ENCODE measurements at regions not wholly inside any gene's neighbourhood (a gene's known extent, or its start where the extent isn't known, plus 50 kb on each side); places are given as distances from the start of the nearest gene placed in this dataset.
"Not testable (repeated sequence)": the region's sequence is repeated elsewhere in the genome, so short reads cannot be mapped to it uniquely, and the experiment has no call there.

GRCh38 chr4:79659308-79659870, 251.4 kb upstream of the GK2 start:
- DNase-seq = not testable (repeated sequence)

DNA sequence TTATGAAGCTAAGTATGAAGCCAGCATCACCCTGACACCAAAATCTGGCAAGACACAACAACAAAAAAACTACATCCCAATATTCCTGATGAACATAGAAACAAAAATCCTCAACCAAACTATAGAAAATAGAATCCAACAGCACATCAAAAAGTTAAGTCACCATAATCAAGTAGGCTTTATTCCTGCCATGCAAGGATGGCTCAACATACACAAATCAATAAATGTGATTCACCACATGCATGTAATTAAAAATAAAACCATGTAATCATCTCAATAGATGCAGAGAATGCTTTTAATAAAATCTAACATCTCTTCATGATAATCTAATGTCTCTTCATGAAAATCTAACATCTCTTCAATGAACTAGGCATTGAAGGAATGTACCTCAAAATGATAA, 249.4 kb upstream of the GK2 start:
- no peak for DNase-seq

DNA sequence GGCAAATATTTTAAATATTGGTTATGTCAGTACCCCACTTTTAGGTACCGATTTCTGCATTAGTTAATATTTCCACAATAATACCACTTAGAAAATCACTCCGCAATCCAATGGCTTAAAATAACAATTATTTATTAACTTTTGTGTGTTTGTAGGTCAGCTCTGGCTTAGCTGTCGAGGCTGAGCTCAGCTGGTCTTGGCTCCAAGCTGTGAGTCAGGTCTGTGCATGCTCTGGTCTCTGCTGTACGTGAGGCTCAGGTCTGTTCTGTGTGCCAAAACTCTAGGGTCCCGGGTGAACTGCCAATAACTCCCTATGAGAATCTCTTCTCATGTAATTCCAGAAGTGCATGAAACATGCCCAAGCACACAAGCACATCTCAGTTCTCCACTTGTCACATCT, 245.8 kb upstream of the GK2 start:
- no peak for DNase-seq

GRCh38 chr4:79652738-79653137, 244.7 kb upstream of the GK2 start:
- DNase-seq = no peak

DNA sequence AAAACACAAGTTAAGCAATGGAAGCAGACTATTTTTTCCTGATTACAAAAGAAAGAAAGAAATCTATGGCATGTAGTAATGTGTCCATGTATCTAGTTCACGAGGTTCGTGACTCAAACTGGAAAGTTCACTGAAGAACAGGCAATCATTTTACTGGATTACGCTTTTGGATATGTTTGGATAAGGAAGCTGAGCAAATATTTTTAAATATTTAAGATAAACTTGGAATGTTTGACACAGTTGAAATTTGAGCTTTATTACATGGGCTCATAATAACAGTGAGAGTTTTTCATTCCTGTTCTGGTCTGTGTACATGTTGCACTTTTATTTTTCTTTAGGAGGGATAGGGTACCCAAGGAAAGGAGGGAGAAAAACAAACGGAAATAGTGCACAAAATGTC, 244.2 kb upstream of the GK2 start:
- peak; percentile 20 for DNase-seq

- DNase-seq = no peak
Measured at GRCh38 chr4:79651456-79651855, 243.4 kb upstream of the GK2 start.

DNA sequence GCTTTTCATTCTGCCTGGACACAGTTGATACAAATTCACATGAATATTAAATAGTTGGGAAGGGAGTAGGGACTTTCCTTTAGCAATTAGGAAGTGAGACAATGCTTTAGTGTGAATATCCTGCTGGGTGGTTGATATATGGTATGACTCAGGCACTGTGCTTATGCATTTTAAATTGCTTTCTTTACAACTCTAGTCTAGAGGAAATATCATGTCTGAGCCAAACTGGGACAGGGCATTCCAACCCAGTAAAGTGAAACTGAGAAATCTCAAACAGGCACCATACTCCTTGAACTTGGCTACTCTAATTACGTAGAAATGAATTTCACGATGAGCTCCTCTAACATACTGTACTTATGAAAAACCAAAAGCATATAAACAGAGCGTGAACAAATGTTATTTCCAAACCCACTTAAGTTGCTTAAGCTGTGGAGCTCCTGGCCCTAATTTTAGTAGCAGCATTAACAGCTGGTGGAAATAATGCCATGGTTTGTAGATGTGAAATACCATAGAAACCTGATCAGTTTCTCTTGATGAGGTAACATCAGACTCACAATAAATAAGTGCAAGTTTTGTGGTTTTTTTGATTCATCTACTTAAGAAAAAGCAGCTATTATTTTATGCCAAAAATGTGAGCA, 242.9 kb upstream of the GK2 start:
- DNase-seq = no peak

- DNase-seq = no peak
Measured at GRCh38 chr4:79650217-79650616, 242.2 kb upstream of the GK2 start.

- DNase-seq = no peak
Measured at GRCh38 chr4:79645942-79646341, 237.9 kb upstream of the GK2 start.

DNA sequence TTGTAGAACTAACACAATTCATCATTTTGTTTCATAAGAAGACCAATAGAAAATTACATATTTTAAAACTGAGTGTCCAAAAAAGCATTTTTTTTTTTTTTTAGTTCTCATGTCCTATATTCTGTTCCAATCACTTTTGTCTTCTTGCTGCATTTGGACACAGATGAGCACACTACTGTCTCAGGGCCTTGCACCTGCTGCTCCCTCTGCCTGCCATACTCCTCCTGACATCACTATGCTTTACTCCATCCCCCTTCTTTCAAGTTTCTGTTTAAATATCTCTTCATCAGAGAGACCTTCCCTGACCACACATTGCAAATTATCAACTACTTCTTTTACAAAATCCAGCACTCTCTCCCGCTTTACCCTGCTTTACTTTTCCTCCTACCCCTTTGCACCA, 230.7 kb upstream of the GK2 start:
- DNase-seq = no peak

DNA sequence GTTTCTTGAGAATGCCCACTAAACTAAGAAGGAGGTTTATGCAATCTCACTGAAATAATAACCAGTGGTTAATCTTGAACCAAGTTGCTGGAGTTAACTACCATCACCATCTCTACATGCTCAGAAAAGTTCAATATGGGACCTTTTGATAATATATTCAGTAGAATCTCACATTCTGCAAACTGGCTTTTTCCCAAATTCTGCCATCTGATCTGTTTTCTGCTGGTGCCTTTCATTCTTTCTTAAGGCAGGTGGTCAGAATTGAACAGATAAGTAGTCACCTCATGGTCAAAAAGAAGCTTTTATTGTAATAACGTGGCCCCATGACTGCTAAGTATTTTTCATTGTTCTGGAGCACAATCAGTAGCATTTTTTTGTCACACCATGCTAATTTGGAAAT, 229.0 kb upstream of the GK2 start:
- DNase-seq = no peak

- no peak for DNase-seq
Measured at GRCh38 chr4:79634111-79634510, 226.1 kb upstream of the GK2 start.

- DNase-seq = no peak
Measured at GRCh38 chr4:79632114-79632513, 224.1 kb upstream of the GK2 start.

GRCh38 chr4:79626611-79627010, 218.6 kb upstream of the GK2 start:
- DNase-seq = no peak

DNA sequence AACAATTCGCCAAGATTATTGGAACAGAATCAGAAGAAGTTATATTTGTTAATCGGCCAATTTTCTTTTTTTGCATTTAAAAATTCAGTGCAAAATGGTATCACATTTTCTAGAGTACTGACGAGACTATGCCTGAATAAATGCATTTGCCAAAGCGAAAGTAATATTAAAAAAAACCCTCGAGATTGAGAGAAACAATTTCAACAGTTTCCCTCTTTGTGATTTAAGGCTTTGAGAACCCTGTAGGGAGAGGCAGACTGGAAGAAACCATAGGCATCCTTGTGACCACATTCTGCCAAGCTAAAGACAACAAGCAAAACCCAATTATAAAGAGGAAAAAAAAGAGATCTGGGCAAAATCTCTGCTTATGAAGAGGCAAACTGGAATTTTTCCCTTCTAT, 218.1 kb upstream of the GK2 start:
- DNase-seq = no peak

GRCh38 chr4:79625361-79625760, 217.3 kb upstream of the GK2 start:
- DNase-seq = no peak

DNA sequence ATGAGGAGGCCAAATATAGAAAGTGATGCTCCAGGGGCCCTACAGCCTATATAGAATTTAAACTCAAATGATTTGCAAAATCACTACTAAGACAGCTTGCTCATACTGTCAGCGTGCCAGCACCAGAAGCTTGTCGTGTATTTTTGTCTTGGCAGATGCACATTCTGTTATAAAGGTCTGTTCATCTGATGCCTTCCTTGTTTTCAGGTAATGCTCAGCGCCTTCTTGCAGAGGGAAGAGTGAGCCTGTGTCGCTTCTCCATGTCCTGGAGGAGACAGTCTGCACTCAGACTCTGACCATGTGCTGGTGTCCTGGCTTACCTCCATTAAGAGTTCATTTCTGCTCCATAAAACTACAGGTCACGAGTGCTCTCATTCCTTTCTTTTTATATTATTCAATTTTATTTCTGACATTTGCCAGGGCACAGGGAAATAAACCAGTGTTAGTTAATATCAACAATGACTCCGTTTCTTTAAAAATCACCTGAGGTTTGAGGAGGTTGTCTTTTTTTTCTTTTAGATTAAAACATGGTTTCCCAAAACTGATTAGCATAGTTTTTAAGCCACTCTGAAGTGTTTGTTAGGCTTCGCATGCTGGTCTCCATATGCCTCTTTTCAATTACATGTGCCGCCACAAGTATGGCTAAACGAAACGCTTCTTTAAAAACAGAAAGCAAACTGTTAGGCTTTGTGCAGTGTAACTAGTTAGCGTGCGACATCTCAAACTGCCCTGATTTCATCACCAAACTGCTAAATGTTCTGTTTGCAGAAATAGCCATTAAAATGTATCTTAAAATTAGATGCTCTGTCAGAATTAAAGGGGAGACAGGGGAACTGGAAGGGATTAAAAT, 215.2 kb upstream of the GK2 start:
- peak; percentile 16 for DNase-seq

- DNase-seq = no peak
Measured at GRCh38 chr4:79621061-79621460, 213.0 kb upstream of the GK2 start.

- no peak for DNase-seq
Measured at GRCh38 chr4:79620617-79621016, 212.6 kb upstream of the GK2 start.

- no peak for DNase-seq
Measured at GRCh38 chr4:79613269-79613935, 205.4 kb upstream of the GK2 start.

DNA sequence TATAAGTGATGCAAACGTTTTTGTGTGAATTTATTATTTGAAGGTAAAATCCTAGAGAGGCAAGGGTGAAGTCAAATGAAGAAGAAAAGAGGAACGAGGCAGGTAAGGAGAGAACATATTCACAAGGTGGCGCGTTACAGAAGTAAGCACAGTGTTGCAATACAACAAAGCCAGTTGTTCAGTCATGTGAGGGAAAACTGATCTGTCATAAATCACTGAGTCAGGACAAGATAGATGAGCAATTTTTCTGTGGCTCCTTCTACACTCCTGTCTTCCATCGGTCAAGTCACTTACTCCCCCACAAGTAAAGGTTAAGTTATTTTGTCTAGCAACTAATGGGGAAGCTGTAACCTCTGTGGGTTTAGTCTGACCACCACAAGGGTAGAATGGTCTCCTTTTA, 203.0 kb upstream of the GK2 start:
- no peak for DNase-seq

- DNase-seq = no peak
Measured at GRCh38 chr4:79609817-79610216, 201.8 kb upstream of the GK2 start.

DNA sequence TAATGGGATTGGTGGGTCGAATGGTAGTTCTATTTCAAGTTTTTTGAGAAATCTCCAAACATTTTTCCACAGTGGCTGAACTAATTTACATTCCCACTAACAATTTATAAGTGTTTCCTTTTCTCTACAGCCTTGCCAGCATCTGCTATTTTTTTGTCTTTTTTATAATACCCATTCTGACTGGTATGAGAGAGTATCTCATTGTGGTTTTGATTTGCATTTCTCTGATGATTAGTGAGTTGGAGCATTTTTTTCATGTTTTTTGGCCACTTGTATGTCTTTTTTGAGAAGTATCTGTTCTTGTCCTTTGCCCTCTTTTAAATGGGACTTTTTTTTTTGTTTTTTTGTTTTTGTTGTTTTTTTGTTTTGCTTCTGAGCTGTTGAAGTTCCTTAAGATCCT, 200.0 kb upstream of the GK2 start:
- no peak for DNase-seq

DNA sequence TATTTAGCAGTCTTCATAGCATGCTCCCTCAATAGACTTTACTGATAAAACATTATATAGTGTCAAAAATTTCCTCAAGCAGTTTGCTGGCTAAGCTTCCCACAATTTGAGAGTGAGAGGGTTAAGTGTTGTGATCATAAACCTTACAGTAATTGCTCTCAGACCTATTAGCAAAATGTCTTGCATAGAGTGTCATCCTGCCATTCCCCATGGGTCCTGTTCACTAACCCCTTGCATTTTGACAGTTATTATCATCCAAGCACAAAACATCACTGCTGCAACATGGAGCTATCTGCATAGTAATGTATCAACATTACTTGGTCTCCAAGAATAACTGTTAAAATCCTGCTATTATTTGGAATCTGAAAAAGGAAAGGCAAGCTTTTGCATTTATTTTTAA, 196.1 kb upstream of the GK2 start:
- no peak for DNase-seq
